ENCODE measurements at regions not wholly inside any gene's neighbourhood (a gene's known extent, or its start where the extent isn't known, plus 50 kb on each side); places are given as distances from the start of the nearest gene placed in this dataset.

GRCh38 chr6:153958860-153959259 is 80.2 kb upstream of the OPRM1 start:
- Mint-ChIP-seq H3K36me3 (ENCODE audit: low read depth) (no peaks in the 10 kb centered on the region), H3K9me3 (no peaks in the 10 kb centered on the region), H3K27ac (no peak overlapping the region), H3K4me3 (no peak overlapping the region), H3K4me1 (peaks cover 2% of the 10 kb centered on the region), H3K27me3 (no peaks in the 10 kb centered on the region)
- TF ChIP-seq, protein P1, sequence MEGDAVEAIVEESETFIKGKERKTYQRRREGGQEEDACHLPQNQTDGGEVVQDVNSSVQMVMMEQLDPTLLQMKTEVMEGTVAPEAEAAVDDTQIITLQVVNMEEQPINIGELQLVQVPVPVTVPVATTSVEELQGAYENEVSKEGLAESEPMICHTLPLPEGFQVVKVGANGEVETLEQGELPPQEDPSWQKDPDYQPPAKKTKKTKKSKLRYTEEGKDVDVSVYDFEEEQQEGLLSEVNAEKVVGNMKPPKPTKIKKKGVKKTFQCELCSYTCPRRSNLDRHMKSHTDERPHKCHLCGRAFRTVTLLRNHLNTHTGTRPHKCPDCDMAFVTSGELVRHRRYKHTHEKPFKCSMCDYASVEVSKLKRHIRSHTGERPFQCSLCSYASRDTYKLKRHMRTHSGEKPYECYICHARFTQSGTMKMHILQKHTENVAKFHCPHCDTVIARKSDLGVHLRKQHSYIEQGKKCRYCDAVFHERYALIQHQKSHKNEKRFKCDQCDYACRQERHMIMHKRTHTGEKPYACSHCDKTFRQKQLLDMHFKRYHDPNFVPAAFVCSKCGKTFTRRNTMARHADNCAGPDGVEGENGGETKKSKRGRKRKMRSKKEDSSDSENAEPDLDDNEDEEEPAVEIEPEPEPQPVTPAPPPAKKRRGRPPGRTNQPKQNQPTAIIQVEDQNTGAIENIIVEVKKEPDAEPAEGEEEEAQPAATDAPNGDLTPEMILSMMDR (IDR thresholded peaks at IDR 0.05): no peak
- ChIA-PET CTCF (no interaction called here), POLR2A (no interaction called here)
- no peak for DNase-seq
- intact Hi-C loops (cut with micrococcal nuclease): no loop called here
- no peak for ATAC-seq (ENCODE audit: low read depth)

GRCh38 chr6:153957394-153957793 is 81.6 kb upstream of the OPRM1 start:
- Mint-ChIP-seq H3K4me3 (no peak overlapping the region), H3K27ac (no peak overlapping the region), H3K9me3 (no peaks in the 10 kb centered on the region), H3K4me1 (peaks cover 2% of the 10 kb centered on the region), H3K27me3 (no peaks in the 10 kb centered on the region), H3K36me3 (ENCODE audit: low read depth) (no peaks in the 10 kb centered on the region)
- intact Hi-C loops (cut with micrococcal nuclease): no loop called here
- ChIA-PET CTCF (no interaction called here), POLR2A (no interaction called here)
- no peak for DNase-seq
- TF ChIP-seq, protein P1 (IDR thresholded peaks at IDR 0.05): no peak
- no peak for ATAC-seq (ENCODE audit: low read depth)

DNA sequence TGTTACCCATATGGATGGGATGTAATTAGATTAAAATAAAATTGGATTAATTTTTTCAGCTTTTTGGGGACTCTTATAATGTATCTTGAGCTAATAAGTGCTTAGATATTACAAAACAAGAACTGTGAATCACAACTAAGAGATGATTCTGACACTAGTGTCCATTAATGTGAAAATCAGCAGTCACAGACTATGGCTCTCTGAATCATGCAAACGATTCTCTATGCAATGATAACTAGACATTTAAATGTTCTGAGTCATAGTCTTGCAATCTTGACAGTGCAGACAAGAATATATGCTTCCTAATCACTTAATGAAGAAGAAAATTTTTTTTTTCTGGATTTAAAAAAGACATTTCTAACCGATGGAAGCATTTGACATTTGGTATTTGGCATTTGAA is 82.2 kb upstream of the OPRM1 start:
- TF ChIP-seq, protein P1 (IDR thresholded peaks at IDR 0.05): no peak
- DNase-seq (no peak), ATAC-seq (ENCODE audit: low read depth) (no peak)
- H3K4me3 Mint-ChIP-seq: no peak overlapping the region
- H3K4me1 Mint-ChIP-seq: peaks cover 2% of the 10 kb centered on the region
- ChIA-PET POLR2A (interaction anchor here (0.6 kb wide), 1 partner anchor 20 kb away, joined by 4 read pairs; no protein-coding TSS in a partner anchor), CTCF (no interaction called here)
- H3K36me3 Mint-ChIP-seq (ENCODE audit: low read depth): no peaks in the 10 kb centered on the region
- H3K27me3 Mint-ChIP-seq: no peaks in the 10 kb centered on the region
- intact Hi-C loops (cut with micrococcal nuclease): no loop called here
- H3K9me3 Mint-ChIP-seq: no peaks in the 10 kb centered on the region
- no peak overlapping the region for H3K27ac Mint-ChIP-seq

DNA sequence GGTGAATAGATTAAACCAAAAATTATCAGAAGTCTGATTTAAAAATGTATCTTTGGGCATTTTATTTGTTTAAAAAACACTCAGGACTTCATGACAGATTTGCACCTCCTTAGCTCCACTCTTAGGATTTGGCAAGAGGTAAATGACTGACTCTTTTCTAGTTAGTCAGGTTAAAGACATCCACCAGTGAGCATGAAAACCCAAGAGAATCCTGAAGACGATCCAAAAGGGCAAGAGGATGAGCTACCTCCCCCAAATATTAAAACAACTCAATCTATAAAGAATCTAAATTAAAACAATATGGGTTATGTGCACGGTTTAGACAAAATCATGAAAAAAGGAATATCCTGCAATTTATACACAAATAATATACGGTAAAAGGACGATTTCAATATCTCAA is 89.4 kb upstream of the OPRM1 start:
- CTCF ChIA-PET: no interaction called here
- intact Hi-C loops (cut with micrococcal nuclease): no loop called here
- ATAC-seq (ENCODE audit: low read depth): no peak

GRCh38 chr6:153947808-153948447 is 91.1 kb upstream of the OPRM1 start:
- Mint-ChIP-seq H3K4me3 (no peak overlapping the region), H3K27ac (no peak overlapping the region), H3K36me3 (ENCODE audit: low read depth) (no peaks in the 10 kb centered on the region), H3K9me3 (no peaks in the 10 kb centered on the region), H3K4me1 (no peaks in the 10 kb centered on the region), H3K27me3 (no peaks in the 10 kb centered on the region)
- DNase-seq (no peak), ATAC-seq (ENCODE audit: low read depth) (no peak)
- TF ChIP-seq, protein P1 (IDR thresholded peaks at IDR 0.05): no peak
- intact Hi-C loops (cut with micrococcal nuclease): no loop called here
- POLR2A ChIA-PET: no interaction called here
- CTCF ChIA-PET: no interaction called here

More for the DNA sequence above, 89.4 kb upstream of the OPRM1 start:
- POLR2A ChIA-PET: no interaction called here
- no peaks in the 10 kb centered on the region for H3K9me3 Mint-ChIP-seq
- no peak overlapping the region for H3K27ac Mint-ChIP-seq
- H3K4me3 Mint-ChIP-seq: no peak overlapping the region
- TF ChIP-seq, protein P1 (IDR thresholded peaks at IDR 0.05): no peak
- H3K27me3 Mint-ChIP-seq: no peaks in the 10 kb centered on the region
- no peak for DNase-seq
- H3K36me3 Mint-ChIP-seq (ENCODE audit: low read depth): no peaks in the 10 kb centered on the region
- H3K4me1 Mint-ChIP-seq: no peaks in the 10 kb centered on the region
